ENCODE measurements at regions not wholly inside any gene's neighbourhood (a gene's known extent, or its start where the extent isn't known, plus 50 kb on each side); places are given as distances from the start of the nearest gene placed in this dataset.
"Not testable (repeated sequence)": the region's sequence is repeated elsewhere in the genome, so short reads cannot be mapped to it uniquely, and the experiment has no call there.

DNA sequence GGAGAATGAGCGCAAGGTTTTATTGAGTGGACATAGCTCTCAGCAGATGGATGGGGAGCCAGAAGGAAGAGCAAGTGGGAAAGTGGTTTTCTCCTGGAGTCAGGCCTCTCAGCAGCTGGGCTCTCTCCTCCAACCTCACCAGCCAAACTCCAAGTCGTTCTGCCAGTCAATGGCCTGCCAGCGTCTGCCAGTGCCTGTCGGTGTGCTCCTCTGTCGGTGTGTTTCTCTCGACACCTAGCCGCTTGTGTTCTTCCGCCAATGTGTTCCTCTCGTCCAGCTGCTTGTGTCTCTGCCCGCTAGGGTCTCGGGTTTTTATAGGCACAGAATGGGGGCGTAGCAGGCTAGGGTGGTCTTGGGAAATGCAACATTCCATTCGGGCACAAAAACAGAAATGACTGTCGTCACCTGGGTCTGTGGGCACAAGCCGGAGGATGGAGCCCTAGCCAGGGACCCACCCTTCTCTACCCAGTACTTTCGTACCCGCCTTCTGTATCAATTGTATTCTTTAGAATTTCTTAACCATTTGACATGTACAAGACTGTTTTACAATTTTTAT lies 1365.4 kb downstream of the FSCB start:
- DNase-seq = no peak

DNA sequence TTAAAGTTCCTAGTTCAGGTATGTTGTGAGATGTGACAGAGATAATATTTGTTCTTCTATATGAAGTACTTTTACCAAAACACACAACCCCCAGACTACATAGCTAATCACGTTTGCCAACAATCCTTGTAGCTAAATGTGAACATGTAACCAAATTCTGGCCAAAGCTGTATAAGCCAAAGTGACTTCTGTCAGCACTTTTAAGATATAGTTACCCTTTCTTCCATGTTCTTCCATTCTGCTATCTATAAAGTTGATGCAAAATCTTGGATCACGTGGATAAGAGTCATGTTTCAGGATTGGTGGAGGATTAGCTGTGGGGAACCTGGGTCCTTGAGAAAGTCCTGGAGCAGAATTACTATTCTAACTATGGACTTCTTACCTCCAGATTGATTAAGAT lies 1366.6 kb downstream of the FSCB start:
- no peak for DNase-seq

GRCh38 chr14:43135877-43136411 lies 1371.1 kb downstream of the FSCB start:
- DNase-seq = no peak

DNA sequence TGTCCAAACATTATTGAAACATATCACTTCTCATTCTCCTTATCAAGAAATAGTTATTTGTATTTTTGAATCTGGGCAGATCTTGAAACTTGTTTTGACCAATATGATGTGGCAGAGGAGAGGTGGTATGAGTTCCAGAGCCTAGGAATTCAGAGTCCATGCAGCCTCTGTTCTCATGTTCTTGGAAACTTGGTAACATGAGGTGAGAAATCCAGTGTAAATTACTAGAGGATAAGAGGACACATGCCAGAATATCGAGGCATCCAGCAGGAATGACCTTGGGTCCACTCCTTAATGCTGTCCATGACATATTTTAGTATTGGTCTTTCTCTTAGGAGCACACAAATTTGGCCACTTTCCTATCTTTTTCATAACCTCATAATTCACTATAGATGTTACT lies 1374.6 kb downstream of the FSCB start:
- no peak for DNase-seq

DNA sequence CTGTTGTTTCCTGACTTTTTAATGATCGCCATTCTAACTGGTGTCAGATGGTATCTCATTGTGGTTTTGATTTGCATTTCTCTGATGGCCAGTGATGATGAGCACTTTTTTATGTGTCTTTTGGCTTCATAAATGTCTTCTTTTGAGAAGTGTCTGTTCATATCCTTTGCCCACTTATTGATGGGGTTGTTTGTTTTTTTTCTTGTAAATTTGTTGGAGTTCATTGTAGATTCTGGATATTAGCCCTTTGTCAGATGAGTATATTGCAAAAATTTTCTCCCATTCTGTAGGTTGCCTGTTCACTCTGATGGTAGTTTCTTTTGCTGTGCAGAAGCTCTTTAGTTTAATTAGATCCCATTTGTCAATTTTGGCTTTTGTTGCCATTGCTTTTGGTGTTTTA lies 1378.7 kb downstream of the FSCB start:
- DNase-seq = not testable (repeated sequence)

- not testable (repeated sequence) for DNase-seq
Measured at GRCh38 chr14:43127874-43128273, 1379.2 kb downstream of the FSCB start.

DNA sequence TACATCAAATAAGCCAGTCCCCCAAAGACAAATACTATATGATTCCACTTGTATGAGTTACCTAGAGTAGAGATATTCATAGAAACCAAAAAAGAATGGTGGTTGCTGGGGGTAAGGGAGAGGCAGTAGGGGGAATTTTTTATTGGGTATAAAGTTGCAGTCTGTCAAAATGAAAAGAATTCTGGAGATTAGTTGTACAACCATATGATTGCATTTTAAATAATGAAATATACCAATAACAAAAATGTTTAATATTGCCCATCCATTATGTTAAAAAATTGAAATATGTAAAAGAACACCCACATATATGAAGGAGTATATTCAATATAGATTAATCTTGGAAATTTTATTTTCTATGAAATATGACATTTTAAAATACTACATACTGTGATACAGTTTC lies 1383.5 kb downstream of the FSCB start:
- DNase-seq = no peak

GRCh38 chr14:43119672-43120071 lies 1387.4 kb downstream of the FSCB start:
- DNase-seq = no peak

GRCh38 chr14:43116341-43116740 lies 1390.7 kb downstream of the FSCB start:
- DNase-seq = no peak

DNA sequence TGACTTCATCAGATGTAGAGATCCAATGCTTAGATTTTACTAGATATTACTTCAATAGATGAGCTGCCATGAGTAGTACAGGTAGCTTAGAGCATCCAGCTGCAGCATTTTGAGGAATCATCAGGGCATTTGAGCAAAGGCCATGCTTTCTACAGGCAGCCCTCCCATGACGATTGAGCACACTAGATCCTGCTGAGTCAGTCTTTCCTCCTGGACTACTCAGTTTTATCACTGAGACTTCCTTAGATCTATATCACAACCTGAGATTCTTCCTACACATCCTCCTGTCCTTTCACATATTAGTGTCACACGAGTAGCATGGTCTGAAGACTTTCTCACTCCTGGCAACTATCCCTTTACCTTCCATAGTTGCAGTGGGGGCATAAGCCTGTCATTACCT lies 1401.8 kb downstream of the FSCB start:
- no peak for DNase-seq

DNA sequence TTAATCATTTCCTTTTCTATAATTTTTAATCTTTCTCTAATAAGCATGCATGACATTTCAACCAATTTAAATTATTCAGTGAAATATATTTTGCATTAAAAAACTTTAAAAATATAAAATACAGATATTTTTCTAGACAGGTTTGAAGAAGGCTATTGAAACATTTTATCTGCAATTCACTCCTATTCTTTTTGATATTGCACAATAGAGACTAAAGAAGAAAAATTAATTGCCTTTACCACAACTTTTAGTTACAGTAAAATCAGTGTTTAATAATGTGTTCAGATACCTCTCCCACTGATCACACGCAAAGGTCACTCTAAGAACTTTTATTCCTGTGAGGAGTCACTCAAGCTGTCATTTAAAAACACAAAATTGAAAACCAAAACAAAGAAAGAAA lies 1416.7 kb downstream of the FSCB start:
- no peak for DNase-seq

- DNase-seq = no peak
Measured at GRCh38 chr14:43087666-43088065, 1419.4 kb downstream of the FSCB start.

DNA sequence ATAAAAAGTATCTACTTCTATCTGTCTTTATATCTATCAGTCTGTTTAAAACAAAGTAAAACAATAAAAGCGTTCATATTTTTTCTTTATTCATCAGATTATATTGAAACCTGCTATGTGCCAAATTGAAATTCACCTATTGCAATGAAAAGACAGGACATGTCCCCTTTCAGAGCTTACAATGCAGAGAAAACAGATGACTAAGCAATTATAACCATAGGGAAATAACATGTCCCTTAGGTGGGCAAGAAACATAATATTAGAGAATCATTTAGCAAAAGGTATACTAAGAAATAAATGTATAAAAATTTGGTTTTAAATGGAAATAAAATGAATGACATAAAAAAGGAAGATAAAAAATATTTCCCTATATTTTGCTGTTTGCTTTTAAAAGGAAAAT lies 1421.3 kb downstream of the FSCB start:
- DNase-seq = no peak

- not testable (repeated sequence) for DNase-seq
Measured at GRCh38 chr14:43067372-43067771, 1439.7 kb downstream of the FSCB start.

DNA sequence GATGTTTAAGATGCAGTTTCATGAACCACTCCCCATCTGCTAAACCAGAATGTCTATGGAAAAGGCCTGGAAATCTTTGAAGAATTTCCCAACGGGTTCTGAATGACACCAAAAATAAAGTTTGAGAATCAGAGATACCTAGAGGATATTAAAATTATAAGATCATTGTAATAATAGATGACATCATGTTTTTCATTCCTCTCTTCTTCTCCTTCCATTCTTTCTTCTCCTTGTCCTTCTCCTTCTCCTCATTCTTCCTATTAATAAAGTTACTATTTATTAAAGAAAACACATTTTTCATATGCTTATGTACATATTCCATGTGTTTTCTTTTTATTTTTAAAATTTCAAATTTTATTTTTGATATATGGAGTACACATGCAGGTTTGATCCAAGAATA lies 1449.4 kb downstream of the LRFN5 start:
- DNase-seq = no peak

DNA sequence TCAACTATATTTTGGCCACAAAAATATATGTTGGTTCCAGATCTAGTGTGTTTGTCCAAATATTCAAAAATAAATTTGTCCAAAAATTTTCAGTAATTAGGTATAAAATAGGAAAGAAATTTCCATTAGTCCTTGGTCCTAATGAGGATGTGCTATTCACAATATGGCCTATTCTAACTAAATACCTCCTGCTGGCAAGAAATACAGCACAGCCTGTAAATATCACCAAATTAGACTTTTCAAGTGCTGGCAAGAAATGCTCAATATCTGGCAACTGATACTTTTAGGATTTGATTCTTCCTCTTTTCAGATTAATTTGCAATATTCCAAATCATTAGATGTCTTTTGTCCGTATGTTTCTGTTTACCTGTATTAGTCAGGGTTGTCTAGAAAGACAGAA lies 1446.2 kb downstream of the LRFN5 start:
- DNase-seq = no peak

GRCh38 chr14:43043850-43044249 lies 1437.2 kb downstream of the LRFN5 start:
- DNase-seq = no peak

DNA sequence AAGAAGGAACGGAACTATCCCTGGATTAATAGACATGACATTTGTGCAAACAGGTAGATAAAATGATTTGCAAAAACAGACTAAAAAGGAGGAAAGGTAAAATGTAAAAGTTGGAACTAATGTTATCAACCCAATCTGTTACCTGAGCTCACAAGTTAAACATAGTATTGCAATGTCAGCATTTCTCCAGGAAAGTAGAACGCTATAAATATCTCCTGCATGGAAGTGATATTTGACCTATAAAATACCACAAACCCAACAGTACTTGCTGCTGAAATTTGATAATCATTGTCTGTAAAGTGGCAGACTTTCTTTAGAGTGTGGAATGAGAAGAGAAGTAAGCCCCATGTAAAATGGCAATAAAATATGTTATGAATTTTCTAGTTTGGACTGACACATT lies 1435.7 kb downstream of the LRFN5 start:
- no peak for DNase-seq

DNA sequence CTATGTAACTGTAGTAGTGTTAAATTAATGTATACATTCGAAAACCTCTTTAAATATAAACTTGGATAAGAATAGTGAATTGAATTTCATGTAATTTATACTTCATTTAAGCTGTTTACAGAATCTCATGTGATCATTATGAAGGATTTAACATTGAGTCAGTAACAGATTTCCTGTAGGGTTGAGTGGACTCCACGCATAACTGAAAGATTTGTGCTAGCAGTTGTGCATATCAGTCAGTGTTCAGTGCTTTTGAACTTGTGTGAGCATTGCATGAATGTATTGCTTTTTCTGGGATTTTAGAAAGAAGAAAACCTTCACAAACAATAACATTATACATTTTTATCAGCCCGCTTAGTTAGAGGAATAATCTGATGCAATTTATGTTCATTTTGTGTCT lies 1435.3 kb downstream of the LRFN5 start:
- no peak for DNase-seq

- DNase-seq = no peak
Measured at GRCh38 chr14:43041207-43041606, 1434.5 kb downstream of the LRFN5 start.

GRCh38 chr14:43039881-43040280 lies 1433.2 kb downstream of the LRFN5 start:
- DNase-seq = no peak

GRCh38 chr14:43031598-43031997 lies 1424.9 kb downstream of the LRFN5 start:
- no peak for DNase-seq

DNA sequence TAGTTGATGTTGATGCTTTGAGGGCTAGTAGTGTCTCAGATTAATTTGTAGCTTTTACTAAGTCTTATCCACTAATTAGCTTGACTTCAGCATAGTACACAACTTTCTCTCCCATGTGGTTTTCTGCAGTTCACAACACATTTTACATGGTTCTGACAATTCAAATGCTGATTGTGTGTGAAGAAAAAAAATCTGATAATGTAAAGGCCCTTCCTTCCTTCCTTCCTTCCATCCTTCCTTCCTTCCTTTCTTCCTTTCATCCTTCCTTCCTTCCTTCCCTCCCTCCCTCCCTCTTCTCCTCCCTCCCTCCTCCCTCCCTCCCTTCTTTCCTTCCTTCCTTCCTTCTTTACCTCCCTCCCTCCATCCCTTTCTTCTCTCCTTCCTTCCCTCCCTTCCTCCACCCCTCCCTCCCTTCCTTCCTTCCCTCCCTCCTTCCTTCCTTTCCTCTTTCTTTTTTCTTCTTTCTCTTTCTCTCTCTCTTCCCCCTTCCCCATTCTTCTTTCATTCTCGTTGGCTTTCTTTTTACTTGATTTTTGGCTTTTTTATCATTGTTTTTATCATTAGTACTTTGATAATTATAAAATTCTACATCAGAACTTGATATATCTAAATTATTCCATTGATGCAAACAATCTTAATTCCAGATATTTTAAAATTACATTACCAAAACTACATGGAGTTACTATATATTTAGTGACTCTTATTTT lies 1415.6 kb downstream of the LRFN5 start:
- no peak for DNase-seq

- DNase-seq = no peak
Measured at GRCh38 chr14:43019826-43020225, 1413.2 kb downstream of the LRFN5 start.

- no peak for DNase-seq
Measured at GRCh38 chr14:43014338-43014737, 1407.7 kb downstream of the LRFN5 start.
